ENCODE measurements at regions not wholly inside any gene's neighbourhood (a gene's known extent, or its start where the extent isn't known, plus 50 kb on each side); places are given as distances from the start of the nearest gene placed in this dataset.

DNA sequence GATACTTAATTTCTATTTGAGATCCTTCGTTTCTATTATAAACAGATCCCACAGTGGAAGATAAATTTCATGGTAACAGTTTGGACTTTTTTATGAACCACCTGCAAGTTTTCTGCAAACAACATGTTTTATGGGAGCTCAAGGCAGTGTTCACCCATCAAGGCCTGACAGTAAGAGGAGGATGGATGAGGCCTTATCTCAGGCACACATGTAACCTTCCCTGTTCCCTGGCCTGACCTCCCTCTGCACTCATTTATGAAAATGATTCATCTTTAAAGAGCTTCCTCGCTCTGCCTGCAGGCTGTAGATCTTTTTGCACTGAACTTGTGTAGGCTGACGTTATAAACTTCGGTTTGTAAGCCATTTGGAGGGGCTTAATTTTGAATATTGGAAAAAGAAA is 500.1 kb downstream of the GATA3 start:
- TF ChIP-seq RCOR1 (IDR thresholded peaks at IDR 0.05; ENCODE audit: insufficient replicate concordance, low read length) (no peak), POLR2A (IDR thresholded peaks at IDR 0.05; ENCODE audit: low read depth, low read length) (no peak), BHLHE40 (IDR thresholded peaks at IDR 0.05; ENCODE audit: low read depth, low read length) (no peak), CEBPB (IDR thresholded peaks at IDR 0.05; ENCODE audit: low read depth, low read length) (no peak)
- TF ChIP-seq, protein P1, sequence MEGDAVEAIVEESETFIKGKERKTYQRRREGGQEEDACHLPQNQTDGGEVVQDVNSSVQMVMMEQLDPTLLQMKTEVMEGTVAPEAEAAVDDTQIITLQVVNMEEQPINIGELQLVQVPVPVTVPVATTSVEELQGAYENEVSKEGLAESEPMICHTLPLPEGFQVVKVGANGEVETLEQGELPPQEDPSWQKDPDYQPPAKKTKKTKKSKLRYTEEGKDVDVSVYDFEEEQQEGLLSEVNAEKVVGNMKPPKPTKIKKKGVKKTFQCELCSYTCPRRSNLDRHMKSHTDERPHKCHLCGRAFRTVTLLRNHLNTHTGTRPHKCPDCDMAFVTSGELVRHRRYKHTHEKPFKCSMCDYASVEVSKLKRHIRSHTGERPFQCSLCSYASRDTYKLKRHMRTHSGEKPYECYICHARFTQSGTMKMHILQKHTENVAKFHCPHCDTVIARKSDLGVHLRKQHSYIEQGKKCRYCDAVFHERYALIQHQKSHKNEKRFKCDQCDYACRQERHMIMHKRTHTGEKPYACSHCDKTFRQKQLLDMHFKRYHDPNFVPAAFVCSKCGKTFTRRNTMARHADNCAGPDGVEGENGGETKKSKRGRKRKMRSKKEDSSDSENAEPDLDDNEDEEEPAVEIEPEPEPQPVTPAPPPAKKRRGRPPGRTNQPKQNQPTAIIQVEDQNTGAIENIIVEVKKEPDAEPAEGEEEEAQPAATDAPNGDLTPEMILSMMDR (conservative IDR thresholded peaks at IDR 0.05; ENCODE audit: low read depth, low read length): no peak

Data from IMR-90 (cell line).